Endometrium (tissue), 2 donors: ENCODE measurements at regions not wholly inside any gene's neighbourhood (a gene's known extent, or its start where the extent isn't known, plus 50 kb on each side); places are given as distances from the start of the nearest gene placed in this dataset.

ENCODE experiments used
- FAIRE-seq: peaks from 2 replicates; lab custom pipeline; 2012; peaks lifted over from hg19 to GRCh38; lab: Jason Lieb, UNC
- donor health status: control.
- donor health status: control.

- no peak for FAIRE-seq
Observed at GRCh38 chr15:97817276-97817890, 143.1 kb upstream of the ARRDC4 start.

DNA sequence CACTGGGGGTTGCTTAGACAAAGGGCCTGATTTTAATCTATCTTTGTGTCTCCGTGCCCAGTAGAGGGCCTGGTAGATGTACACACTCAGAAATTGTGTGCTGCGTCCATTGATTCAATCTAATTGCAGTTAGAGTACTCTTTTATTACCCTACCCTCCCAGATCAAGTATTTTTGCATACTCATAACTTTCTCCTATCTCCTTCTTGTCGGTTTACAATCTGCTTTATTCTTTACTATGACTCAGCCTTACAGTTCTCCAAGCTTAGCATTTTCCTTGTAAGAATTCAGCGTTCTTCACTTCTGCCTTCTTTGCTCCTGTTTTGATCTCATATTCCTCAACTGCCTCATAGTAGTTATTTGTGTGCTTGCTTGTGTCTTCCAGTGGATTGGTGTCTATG is 124.5 kb upstream of the ARRDC4 start:
- no peak for FAIRE-seq

DNA sequence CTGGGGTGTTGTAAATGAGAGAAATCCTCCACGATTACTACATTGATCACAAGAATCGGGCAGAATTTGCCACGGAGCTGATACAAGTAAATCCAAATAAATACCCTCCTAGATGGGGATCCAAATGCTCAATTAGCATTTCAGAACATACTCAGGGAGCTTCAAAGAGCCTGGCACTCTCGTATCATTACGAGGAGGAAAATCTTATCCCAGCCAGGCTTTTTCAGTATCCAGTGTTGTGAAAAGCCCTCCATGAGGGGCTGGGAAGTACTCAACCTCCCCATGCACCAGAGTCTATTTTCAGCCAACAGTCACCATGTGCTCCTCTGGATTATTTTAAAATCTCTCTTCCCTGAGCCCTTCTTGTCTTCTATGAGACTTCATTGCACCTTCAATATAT is 122.6 kb upstream of the ARRDC4 start:
- FAIRE-seq, result no peak

DNA sequence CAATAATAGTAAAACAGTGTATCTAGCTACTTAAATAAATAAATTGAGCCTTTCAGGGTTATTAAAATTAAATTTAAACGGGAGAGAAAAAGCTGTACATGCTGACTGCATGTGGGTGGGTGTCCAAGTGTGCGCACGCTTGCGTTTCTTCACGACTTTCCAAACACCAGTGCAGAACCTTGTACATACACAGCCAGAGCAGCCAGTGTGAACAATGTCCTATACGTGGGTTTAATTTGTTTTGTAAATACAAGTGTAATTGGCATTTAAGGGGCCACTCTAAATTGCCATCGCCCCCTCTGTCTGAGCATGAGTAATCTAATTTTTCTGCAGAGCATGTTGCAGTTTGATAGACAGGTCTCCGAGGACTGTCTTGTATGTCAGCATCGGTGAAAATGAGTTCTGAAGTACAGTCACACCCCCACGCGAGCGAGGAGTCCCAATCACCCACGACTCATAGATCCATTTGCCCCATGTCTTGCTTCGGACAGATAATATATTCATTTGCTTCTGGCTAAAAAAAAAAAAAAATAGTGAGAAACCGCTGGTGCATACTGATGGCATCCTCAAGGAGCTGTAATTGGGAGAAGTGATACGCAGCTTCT is 121.8 kb upstream of the ARRDC4 start:
- no peak for FAIRE-seq

GRCh38 chr15:97840501-97840900 is 120.0 kb upstream of the ARRDC4 start:
- no peak for FAIRE-seq

DNA sequence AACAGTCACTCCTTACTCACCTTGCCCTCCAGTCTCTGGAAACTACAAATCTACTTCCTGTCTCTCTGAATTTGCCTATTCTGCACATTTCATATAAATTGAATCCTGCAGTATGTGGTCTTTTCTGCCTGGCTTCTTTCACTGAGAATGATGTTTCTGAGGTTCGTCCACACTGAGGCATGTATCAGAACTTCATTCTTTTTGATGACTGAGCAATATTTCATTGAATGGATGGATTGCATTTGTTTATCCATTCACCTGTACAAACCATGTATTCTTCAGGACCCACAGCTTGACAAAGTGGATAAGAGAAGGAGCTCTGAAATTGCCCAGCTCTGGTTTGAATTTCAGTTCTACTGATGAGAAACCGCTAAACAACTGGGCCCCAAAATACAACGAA is 118.9 kb upstream of the ARRDC4 start:
- FAIRE-seq, result no peak

DNA sequence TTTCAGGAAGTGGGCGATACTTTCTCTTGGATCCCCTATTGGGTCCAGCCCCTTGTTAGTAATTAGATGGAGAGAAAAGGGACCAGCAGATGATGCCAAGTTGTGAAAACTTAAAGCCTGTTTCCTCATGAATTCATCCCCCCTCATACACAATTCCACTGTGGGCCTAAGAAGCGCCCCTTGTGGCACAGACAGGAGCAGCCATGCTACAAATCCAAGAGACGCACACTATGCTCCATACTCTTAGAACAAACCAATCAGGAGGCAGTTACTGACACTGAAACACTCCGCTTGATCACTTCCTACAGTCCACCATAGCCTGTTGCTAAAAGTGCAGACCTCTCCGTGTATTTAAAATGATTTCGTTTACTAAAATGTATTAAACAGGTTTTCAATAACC is 111.3 kb upstream of the ARRDC4 start:
- no peak for FAIRE-seq

DNA sequence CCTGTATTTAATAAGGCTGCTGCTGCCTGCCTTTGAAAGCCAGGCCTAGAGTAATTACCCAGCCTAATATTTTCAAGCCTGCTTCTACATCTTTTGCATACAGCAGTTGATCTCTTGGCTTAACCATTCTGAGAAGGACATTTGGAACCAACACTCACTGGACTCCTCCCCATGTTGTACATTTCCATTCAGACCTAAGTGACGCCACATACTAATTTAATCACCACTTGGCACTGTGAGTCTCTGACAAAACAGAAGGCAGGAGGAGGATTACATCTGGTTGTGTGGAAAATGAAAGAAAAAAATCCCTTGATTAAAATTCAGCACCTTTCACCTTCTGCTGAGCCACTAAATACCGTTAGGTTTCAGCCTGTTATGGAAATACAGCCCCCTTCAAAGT is 102.2 kb upstream of the ARRDC4 start:
- FAIRE-seq, result no peak

DNA sequence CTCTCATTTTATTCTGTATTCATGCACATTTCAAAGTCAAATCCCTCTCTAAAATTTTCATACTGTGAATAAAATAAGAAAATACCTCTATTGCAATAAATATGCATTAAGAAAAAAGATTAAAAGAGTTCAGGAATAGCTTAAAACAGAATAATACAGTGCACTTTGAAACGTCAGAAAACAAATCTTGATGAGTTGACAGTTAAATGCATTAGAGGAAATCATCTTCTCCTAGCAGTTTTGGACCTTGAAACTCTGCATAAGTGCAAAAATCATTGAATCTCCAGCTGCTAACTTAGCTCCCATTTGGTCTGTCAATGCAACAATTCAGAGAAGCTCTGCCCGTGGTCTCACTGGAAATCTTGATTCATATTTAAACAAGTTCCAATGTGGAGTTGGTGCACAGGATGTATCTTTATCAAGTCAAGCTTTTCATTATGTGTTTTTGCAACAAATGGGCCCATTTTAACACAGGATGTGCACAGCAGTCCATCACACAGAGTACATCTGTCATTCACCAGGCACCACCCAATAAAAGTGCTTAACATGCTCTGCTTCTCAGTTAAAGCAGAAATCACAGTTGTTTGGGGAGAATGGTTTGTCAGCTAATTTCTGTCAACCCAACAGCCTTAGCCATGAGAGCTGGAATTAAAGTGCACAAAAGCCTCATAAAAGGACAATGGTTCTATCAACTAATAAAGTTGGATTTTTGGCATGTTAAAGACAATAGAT is 98.8 kb upstream of the ARRDC4 start:
- no peak for FAIRE-seq

GRCh38 chr15:97866959-97867358 is 93.5 kb upstream of the ARRDC4 start:
- no peak for FAIRE-seq

GRCh38 chr15:97867870-97868269 is 92.6 kb upstream of the ARRDC4 start:
- no peak for FAIRE-seq

- FAIRE-seq, result no peak
Observed at GRCh38 chr15:97868981-97869380, 91.5 kb upstream of the ARRDC4 start.

- no peak for FAIRE-seq
Observed at GRCh38 chr15:97870771-97871170, 89.7 kb upstream of the ARRDC4 start.

GRCh38 chr15:97874139-97874538 is 86.4 kb upstream of the ARRDC4 start:
- FAIRE-seq, result no peak

DNA sequence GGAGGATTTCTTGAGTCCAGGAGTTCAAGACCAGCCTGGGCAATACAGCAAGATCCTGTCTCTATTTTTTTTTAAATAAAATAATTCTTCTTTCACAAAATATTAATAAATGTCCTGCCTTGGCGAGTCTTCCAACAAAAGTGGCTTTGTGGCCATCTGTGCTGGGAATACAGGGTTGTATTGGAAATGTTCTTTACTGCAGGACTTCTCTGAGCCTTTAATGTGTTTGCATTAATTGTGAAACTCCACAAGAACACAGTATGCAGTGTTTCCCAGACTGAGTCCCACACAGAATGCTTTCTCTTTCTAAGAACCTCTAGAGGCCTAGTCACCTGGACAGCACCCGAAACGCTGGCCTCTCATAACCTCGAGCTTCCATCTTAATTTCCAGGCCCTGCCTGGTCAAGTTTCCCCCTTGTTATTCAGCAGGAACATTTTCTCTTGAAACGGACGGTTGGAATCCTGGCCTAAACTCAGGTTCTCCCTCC is 85.4 kb upstream of the ARRDC4 start:
- no peak for FAIRE-seq

- FAIRE-seq, result no peak
Observed at GRCh38 chr15:97875513-97876280, 84.8 kb upstream of the ARRDC4 start.

DNA sequence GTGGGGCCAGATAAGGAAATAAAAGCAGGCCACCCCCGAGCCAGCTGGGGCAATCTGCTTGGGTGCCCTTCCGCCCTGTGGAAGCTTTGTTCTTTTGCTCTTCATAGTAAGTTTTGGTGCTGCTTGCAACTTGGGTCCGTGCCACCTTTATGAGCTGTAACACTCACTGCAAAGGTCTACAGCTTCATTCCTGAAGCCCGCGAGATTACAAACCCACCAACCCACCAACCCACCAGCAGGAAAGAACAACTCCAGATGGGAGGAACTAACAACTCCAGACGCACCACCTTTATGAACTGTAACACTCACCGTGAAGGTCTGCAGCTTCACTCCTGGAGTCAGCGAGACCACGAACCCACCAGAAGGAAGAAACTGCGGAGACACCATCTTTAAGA is 84.2 kb upstream of the ARRDC4 start:
- no peak for FAIRE-seq

DNA sequence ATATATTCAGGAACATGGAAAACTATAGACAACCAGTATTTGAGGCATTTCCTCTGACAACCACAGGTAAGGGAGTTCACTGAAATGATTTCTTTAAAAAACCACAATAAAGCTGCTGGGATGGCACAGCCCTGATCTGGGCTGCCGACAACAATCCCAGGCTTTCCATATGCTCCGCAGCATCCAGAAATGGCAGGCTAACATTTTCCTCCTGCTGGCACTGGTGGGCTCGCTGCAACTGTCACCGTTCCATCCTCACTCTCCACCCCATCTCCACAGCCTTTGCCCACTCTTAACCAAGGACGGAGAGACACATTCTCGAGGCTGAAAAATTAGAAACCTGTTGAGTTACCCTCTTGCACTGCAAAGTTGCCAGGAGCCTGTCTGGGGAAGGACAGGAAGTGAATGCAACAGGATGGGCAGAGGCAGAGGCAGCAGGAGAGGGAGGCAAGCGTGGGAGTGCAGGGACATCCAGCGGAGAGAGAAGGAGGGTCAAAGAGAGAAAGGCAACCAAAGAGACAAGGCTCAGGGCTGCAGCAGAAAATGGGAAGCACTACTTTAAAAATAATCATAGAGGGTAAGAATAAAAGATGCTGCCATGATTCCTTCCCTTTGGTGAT is 79.0 kb upstream of the ARRDC4 start:
- no peak for FAIRE-seq

DNA sequence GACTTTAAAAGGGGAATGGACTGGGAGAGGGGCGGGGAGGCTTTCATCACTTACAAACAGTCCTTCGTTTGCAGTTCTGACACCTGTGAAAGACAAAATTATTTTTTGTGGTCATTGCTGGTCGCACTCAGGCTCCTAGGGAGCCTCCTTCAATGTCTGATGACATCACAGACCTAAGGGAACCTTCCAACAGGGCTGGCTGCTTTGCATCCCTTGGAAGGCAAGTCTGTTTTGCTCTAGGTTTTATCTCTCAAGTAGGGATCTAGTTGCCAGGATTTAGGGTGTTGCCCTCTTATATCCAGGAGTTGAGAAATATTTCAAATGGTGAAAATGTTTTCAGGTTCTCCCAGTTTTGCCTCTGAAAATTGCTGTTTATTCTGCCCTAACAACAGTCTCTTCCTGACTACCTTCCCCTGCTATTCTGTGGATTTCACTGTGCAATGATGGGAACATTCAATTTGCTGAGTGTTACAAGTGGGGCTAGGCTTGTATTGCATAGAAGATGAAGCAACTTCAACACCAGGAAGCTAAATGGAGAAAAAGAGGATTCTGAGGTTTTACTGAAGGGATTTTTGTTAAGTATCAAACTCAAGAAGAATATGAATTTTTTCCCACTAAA is 75.9 kb upstream of the ARRDC4 start:
- no peak for FAIRE-seq

DNA sequence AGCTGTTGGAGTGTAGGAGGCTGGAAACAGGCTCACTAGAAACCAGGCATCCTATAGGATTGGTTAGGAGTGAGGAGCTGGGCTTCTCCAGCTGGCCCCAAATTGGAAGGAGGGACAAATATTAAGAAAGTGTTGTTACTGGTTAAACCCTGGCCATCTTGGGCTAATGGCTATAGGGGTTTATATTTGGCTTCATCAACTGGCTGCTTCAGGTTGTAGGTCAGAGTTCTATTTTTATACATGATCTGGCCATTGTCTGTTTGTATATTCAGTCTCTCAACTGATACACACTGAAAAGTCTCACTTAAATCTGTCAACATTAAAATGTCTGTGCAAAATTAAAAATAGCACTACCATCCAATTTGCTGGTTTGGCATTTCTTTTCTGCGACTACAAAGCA is 70.2 kb upstream of the ARRDC4 start:
- FAIRE-seq, result no peak

GRCh38 chr15:97892167-97892938 is 68.2 kb upstream of the ARRDC4 start:
- no peak for FAIRE-seq
